Tibial nerve (tissue), 3 donors: ENCODE measurements at regions not wholly inside any gene's neighbourhood (a gene's known extent, or its start where the extent isn't known, plus 50 kb on each side); places are given as distances from the start of the nearest gene placed in this dataset.

ENCODE experiments used
- CTCF ChIP-seq, 5 experiments: fragments of 200-600 bp in 3 of 5; fragments of 450-650 bp in 2 of 5; sonication (generic) in 3 of 5; IDR thresholded peaks; one replicate each; pipeline ENCODE4 v1.5.1; 2016 to 2019; ENCODE audit warnings: antibody characterized with exemption in 5 of 5, mild to moderate bottlenecking in 3 of 5, moderate library complexity in 2 of 5
- POLR2A ChIP-seq, 2 donors: fragments of 450-650 bp; IDR thresholded peaks; one replicate each; pipeline ENCODE4 v1.6.1; 2017; ENCODE audit warnings: antibody characterized with exemption in 2 of 2, mild to moderate bottlenecking in 2 of 2, moderate library complexity in 2 of 2

- TF ChIP-seq POLR2A (IDR thresholded peaks at IDR 0.05), result no peak
- no peak for TF ChIP-seq CTCF (IDR thresholded peaks at IDR 0.05)
Measured at GRCh38 chr1:42086146-42086545, 67.1 kb upstream of the GUCA2B start.
